Gastrocnemius medialis (tissue), 4 donors: ENCODE measurements at regions not wholly inside any gene's neighbourhood (a gene's known extent, or its start where the extent isn't known, plus 50 kb on each side); places are given as distances from the start of the nearest gene placed in this dataset.

Experiments used
- CTCF ChIP-seq, 5 experiments: fragments of 450-650 bp in 3 of 5; fragments of 200-600 bp in 2 of 5; sonication (generic) in 2 of 5; IDR thresholded peaks in 4 of 5; conservative IDR thresholded peaks in 1 of 5; 1 replicate in 4 of 5; 2 replicates in 1 of 5; pipeline ENCODE4 v1.5.1; 2016 to 2019; ENCODE audit warnings: antibody characterized with exemption in 5 of 5, mild to moderate bottlenecking in 3 of 5, moderate library complexity in 3 of 5
- POLR2A ChIP-seq, 2 donors: fragments of 450-650 bp; IDR thresholded peaks; one replicate each; pipeline ENCODE4 v1.6.1; 2017; ENCODE audit warnings: antibody characterized with exemption in 2 of 2, mild to moderate bottlenecking in 2 of 2, moderate library complexity in 2 of 2

GRCh38 chr22:48138427-48138826 lies 1376.0 kb downstream of the TBC1D22A start:
- TF ChIP-seq POLR2A (IDR thresholded peaks at IDR 0.05), result no peak
- no peak for TF ChIP-seq CTCF (IDR thresholded peaks at IDR 0.05 in 4 of 5, conservative IDR thresholded peaks at IDR 0.05 in 1 of 5)
